ENCODE measurements at regions not wholly inside any gene's neighbourhood (a gene's known extent, or its start where the extent isn't known, plus 50 kb on each side); places are given as distances from the start of the nearest gene placed in this dataset.

DNA sequence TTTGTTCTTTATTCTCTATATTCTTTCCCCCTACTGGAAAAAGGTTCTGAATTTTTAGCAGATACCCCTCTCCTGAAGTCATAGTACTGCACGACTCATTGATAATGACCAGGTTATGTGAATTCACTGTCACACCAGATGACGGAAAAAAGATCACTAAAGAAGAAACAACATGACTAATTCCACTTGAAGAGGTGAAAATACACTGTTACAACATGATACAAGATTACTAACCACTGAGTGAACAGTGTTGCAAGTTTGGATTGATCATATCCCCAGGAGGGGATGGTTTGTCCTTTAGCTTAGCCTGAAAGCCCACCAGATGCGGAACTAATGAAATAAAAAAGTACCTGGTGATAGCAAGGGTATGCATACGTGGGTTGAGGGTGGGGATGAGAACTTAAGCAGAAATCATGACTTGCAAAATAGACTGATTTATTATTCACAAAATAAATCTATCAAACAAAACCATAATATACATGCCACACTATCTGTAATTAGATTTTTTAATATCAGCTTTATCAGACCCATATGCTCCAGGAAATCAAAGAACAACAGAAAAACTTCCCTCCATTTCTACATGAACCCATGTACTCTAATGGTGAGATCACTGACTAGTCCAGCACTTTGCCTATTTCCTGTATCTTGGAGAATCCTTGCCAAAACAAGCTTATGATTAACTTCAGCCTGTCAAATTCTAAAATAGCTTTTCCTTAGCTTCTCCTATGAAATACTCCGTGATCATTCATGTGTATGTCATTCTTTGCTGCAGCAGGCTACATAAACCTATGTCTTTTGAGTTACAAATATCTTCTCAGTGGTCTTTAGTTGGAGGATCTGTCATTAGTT lies 257.4 kb upstream of the AGA start:
- DNase-seq, result no peak

DNA sequence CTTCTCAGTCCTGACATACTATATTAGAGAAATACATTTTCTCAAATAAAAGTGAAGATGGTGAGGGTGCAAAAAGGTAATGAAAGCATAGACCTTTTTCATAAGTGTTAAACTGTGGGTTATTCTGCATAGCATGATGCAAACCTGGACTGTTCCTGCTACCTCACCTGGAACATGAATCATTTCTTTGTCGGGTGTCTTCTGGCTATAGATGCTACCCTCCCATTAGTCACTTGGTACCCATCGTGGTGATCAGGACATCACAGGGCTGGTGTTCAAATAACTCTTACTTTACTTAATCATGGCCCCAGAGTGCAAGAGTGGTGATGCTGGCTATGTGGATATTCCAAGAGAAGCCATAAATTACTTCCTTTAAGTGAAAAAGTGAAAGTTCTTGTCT lies 264.7 kb upstream of the AGA start:
- no peak for DNase-seq

DNA sequence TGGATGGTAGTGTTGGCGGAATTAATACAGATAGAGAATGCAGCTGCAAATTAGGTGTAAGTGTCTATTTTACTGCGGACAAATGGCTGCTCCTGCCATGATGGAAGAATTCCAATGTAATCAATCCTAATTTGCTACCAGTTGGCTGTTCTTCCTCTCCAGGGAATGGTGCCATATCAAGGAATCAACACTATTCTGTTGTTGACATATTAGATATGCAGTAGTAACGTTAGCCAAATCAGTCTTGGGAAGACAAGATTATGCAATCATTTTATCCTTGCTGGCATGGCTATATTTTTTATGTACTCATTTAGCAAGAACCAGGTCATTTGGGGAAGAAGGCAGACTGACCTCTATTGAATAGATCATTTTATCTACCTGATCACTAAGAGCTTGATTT lies 271.2 kb upstream of the AGA start:
- no peak for DNase-seq

DNA sequence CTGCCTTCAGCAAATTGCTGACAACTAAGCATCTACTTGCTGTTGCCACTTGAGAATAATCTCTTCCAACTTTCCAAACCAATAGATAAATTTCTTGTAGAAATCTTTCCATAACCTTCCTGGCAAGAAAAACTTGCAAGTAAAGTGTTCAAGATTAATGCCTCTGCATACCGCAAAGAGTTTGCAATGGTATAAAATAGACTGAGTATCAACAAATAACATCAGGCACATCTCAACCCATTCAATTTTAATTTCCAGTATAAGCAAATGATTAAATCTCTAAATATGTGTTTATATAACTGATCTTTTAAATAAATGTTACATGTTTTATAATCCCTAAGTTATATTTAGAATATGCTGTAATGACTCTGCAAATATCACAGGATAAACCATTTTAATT lies 275.2 kb upstream of the AGA start:
- DNase-seq, result no peak

DNA sequence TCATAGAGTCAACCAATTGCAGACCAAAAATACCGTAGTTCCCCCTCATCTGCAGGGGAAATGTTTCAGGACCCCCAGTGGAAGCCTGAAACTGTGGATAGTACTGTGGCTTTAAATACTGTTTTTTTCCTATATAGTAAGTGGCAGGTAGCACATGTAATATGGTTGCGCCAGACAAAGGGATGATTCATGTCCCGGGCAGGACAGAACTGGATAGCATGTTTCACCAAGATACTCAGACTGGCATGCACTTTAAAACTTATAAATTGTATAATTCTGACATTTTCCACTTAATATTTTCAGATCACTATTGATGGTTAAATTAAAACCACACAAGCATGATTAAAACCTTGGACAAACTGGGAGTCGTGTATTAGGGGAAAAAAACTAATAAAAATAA lies 276.3 kb upstream of the AGA start:
- DNase-seq, result no peak

DNA sequence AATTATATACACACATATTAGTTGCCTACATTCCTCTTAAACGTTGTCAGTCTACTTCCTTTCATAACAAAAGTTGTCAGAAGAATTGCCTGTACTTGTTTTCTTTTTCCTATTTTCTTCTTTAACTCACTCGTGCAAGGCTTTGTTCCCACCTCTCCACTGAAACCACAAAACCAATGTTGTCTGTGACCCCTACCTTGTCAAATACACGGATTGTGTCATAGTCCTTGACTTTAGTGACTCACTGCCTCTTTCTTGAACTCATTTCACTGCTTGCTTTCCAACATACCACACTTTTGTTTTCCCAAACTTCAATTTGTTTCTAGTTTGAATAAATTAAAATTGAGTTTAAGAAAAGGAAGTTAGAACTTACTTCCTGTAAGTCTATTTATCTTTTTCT lies 283.9 kb upstream of the AGA start:
- no peak for DNase-seq

DNA sequence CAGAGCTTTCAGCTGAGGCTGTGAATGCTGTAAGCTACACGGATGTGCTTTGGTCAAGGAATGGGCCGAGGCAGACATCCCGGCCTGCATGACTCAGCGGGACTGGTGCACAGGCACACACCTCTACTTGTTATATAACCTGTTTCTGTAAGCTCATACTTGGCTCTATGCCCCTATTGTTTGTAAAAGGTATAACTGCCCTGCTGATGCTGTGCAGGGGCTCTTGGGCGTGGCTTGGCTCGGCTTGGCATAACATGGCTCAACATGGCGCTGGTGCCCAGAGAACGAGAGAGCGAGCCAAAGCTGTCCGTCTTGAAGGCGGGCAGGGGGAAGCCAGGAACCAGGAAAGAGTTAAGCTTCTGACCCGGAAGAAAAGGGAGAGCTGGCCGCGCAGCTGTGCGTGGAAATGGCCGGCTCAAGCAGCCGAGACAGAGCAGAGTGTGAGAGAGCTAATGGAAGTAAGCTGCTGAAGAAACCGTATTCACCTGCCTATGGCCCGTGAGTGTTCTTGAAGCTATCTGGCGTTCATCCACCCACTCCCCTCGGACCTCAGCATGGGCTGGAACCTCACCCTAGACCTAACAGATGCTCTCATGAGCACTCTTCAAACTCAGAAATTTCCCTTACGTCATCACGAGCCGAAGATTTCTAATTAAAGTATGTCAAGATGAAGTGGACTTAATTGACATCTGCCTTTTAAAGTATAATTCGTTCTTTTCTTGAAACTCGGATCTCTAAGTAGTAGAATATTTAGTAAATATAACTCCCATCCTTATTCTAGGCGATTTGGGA lies 286.3 kb upstream of the AGA start:
- no peak for DNase-seq

DNA sequence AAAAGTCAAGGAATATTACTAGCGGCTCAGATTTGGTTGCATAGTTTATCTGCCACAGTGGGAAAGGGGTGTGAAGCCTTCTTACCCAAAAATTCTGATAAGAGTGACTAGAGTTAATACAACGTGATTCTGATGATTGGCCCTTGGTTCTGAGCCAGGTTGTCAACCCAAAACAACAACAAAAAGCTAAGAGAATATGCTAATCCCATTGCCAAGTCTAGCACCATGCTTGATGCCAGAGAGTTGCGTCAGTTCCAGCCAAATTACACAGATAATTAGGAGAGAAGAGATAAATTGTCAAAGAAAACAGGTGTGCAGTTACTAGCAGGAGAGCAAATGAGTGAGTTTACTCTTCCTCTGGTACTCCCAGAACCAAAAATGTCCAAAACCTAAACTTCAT lies 287.4 kb upstream of the AGA start:
- DNase-seq, result no peak

DNA sequence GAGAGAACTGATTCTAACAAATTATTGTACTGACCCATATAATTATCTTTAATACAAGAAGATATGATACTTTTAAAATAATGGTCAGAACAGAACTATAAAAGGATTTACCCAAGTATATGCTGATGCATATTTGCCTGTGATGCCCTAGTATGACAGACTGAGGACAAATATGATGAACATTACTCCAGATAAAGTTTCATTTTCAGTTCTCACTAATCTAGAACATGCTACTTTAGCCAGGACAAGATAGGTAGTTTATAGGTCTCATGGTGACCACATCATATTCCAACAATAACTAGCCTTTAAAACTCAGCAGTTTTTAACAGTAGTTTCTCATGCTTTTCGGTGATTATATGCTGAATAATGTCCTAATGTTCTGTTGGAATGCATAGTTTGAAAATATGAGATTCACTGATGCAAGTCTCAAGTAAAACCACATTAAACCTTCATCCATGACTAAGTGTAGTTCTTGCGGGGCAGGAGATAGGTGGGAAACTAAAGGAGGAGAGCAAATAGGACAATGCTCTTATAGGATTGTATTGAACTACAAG lies 295.2 kb upstream of the AGA start:
- DNase-seq, result no peak

DNA sequence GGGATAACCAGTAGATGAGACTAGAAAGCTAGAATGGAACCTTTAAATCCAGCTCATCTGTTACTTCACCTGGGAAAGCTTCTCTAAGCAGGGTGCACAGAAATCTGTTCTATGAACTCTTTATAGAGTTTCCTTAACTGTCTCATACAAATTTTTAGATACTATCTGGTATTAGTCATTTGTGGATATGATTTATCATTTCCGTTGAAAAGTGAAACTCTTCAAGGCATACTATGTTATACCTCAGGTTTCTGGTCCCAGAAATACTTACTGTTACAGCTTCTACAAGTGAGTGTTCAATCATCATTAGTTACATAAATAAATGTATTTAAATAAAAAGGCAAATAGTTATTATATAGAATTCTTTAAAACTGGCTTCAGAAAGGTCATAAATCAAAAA lies 298.3 kb upstream of the AGA start:
- DNase-seq, result no peak

DNA sequence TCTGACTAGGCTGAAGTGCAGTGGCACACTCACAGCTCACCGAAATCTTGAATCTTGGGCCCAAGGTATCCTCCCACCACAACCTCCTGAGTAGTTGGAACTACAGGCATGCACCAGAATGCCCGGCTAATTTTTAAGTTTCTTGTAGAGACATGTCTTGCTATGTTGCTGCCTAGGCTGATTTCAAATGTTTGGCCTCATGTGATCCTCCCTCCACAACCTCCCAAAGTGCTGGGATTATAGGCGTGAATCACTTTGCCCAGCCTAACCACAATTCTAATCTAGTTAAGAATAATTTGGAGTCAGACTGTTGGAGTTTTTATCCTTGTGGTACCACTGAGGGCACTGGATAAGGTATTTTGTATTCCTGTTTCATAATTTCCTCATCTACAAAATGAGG lies 317.5 kb upstream of the AGA start:
- no peak for DNase-seq

DNA sequence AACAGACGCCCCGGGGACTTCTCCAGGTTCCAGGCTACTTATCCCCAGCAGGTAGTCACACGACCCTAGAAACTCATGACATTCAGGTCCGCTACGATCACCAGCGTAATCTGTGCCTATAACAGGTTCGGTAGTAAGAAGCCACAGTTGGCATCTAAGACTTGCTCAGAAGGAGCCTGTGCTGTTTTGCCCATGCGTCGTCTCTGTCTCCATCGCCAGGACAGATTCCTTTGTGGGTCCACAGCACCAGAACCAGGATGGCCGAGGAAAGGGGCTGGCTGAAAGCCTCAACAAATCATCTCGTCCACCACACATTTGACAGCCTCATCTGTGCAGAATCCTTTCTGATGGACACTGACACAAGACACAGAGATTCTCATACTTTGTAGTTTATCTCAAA lies 319.5 kb upstream of the AGA start:
- no peak for DNase-seq

DNA sequence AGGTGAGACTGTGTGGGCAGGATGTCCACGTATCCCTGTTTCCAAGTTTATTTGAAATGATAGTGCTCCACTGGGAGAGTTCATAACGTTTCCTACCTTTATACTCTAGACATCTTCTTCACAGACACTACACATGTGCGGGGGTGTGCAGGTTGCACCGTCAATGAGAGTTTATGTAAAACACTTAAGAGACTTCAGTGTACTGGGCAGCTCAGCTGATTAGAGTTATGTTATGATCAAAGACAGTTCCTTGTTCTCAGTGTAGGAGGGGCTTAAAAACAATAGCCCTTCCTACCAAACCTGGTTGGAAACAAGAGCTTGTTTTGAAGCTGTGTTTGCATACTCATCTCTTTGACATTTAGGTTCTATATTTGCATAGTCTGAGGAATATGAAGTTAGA lies 326.9 kb upstream of the AGA start:
- no peak for DNase-seq

DNA sequence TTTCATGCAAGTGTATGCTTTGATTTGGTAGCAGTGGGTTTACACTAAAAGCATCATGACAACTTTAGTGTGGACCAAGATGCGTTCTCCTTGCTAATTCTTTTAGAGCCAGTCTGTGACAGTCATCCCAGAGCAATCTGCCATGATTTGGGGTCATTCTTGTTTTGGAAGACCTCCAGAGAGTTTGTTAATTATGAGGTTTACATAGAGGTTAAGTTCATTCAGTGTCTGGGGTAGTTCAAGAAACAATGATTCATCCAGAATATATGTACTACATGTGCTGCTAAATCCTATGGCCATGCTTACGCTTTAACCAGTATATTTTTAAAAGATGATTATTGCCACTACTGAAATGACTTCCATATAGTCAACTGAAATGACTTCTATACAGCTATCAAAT lies 328.5 kb upstream of the AGA start:
- no peak for DNase-seq

DNA sequence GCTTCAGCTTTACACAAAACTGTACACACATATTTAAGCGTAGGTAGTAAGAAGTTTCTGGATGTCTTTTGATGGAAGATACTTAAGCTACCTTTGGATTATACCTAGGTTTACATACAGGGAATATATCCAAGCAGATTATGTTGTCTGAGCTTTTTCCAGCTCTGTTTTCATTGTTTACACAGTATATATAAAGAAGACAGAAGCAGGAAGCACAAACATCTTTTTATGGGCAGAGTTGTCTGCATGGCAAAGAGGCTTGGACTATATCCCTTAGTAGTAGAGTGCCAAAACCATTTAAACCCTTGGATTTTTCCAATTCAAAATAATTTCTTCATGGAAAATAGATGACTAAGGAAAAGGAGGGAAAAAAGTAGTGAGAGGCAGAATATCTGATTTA lies 329.4 kb upstream of the AGA start:
- DNase-seq, result no peak

DNA sequence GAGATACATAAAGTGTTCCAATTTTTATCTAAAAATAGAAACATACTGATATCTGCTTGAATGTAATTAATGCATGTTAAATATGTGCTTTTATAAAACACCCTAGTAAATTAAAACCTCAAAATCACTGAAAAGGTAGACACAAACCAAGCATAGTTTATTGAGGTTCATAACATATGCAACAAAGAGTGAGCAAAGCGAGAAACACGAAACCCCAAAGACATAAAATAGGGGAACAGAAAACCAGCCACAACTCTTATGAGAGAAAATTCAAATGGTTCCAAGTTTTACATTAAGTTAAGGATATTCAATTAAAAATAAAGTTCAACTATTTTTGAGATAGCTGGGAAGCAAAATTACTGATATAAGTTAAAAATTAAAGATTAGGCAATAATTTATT lies 336.4 kb upstream of the AGA start:
- DNase-seq, result no peak

DNA sequence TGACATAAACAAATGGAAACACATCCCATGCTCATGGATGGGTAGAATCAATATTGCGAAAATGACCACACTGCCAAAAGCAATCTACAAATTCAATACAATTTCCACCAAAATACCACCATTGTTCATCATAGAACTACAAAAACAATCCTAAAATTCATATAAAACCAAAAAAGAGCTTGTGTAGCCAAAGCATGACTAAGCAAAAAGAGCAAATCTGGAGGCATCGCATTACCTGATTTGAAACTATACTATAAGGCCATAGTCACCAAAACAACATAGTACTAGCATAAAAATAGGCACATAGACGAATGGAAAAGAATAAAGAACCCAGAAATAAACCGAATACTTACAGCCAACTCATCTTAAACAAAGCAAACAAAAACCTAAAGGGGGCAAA lies 342.8 kb upstream of the AGA start:
- no peak for DNase-seq

DNA sequence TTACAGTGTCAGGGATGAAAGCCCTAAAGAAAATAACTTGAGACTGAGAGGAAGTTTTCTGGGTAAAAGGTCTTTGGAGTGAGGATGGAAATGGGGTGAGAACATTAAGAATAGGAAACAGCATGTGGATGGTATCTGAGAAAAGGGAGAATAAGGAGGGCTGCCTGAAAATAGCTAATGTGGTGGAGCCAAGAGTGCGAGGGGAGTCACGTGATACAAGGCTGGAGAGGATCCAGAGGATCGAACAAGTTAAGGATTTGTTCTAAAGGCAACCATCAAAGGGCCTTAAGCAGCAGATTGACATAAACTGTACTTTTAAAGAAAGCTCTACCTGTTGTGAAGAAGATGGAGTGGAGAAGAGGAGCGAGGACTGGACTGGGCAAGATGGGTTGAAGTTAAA lies 347.4 kb upstream of the AGA start:
- DNase-seq, result no peak

DNA sequence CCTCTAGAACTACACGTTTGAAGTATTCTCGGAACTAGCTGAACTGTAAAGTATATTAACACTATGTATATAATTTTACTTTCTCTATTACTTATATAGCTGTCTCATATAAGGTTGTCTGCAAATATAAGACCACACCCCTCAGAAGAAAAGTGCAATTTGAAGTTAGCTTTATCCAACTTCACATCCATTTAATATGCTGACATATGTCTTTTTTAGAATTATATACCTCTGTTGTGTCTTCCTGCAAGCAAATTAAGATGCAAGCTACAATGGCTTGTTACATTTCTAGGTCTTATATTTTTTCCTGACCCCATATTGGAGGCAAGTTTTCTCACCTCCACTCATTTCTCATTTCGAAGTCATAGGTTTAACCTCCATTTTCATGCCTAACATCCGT lies 349.0 kb upstream of the AGA start:
- no peak for DNase-seq

DNA sequence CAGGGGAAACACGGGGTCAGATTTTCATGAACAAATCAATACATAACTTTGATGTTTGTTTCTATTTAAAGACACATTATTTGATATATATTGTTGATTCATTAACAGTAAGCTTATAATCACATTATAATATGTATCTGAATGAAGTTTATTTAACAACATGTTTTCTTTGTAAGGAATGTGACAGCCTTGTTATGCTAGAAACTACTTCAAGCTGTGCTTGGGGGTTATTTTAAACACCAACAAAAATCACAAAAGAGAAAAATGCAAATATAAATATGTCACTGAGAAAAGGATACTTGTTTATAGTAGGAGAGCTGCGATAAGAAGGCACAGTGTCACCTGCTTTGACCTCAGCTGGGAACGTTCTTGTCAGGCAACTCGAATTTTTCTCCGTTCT lies 354.6 kb upstream of the AGA start:
- no peak for DNase-seq

DNA sequence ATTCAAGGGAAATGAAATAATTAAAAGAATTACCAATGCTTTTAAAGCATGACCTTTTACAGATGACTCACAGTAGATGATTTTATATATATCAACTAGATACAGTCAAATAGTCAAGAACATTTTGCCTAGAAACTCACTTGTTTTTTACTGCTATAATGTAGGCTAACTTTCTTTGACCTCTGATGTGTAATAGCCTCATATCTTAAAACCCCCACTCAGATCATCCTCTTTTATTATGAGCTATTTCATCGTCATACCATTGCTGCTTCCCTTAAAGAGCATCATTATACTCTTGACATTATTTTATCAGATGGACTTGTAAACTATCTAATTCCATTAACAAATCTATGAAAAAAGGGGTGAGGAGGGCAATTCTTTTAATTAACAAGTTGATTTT lies 355.9 kb upstream of the AGA start:
- DNase-seq, result no peak

DNA sequence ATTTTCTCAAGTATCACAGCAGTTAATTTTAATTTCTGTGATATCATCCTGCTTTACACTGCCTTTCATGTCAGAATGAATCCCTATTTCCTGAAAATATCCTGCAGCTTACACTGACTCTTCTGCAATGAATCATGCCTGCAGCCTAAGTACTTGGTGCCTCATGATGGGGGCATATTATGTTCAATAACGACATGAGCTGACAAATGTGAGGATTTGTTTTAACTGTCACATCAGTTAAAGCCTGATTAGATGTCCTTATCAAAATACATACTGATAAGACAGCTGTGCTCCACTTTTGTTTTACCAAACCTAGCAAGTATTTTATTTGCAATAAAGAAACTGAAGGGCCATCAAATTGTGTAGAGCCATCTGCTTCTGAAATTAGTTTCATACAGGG lies 359.9 kb upstream of the AGA start:
- DNase-seq, result no peak

DNA sequence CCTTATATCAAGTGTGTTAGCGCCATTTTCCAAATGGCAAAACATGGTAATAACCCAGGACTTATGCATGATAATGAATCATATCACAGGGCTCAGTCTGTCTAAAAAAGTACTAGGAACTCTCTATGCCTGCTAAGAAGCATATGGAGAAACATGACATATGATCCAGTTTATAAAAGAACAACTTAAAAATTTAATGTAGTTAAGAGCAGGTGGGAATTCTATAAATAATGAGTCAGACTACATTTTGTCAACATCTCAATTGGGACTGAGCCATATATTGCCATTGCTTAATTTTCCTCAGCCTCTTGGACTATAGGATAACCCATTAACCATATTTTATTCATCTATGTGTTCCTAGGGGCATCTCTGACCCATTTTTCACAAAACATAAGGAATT lies 360.4 kb upstream of the AGA start:
- no peak for DNase-seq

DNA sequence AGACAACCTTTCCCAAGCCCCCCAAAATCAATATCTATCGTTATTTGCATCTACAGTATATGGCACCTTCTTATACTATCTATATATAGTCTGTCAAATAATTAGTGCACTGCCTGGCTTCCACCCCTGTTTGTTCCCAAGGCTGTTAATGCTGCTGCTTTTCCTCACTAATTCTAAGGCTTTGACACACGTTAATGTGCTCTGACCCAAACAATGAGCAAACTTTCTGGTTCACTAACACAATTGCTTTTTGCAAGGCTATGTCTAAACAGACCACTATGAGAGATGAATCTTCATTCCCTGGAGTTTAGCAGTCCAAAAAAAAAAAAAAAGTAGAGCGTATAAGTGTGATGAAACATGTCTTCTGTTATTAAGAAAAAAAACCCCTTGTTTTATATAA lies 360.9 kb upstream of the AGA start:
- no peak for DNase-seq

All from DMS79 (cell line).